MG63 (cell line): ENCODE measurements at regions not wholly inside any gene's neighbourhood (a gene's known extent, or its start where the extent isn't known, plus 50 kb on each side); places are given as distances from the start of the nearest gene placed in this dataset.
A peak's percentile ranks its signal among the peaks of the same experiment; 100 is the strongest.
"Not testable (repeated sequence)": the region's sequence is repeated elsewhere in the genome, so short reads cannot be mapped to it uniquely, and the experiment has no call there.

Experiments
- DNase-seq: peaks from one replicate; pipeline ENCODE4 v3.0.0-alpha.2; 2020
- H3K27me3 ChIP-seq: fragments of 250-450 bp; sonication (Bioruptor Pico); 2 replicates; pipeline ENCODE4 v1.5.1; 2020; ENCODE audit warnings: mild to moderate bottlenecking, moderate library complexity
- H3K36me3 ChIP-seq: fragments of 250-450 bp; sonication (Bioruptor Pico); 2 replicates; pipeline ENCODE4 v1.5.1; 2020; ENCODE audit warnings: mild to moderate bottlenecking, moderate library complexity
- H3K4me3 ChIP-seq: fragments of 250-450 bp; sonication (Bioruptor Pico); 2 replicates; pipeline ENCODE4 v1.5.1; 2020; ENCODE audit warnings: mild to moderate bottlenecking, moderate library complexity
- H3K9me3 ChIP-seq: fragments of 250-450 bp; sonication (Bioruptor Pico); 2 replicates; pipeline ENCODE4 v1.5.1; 2020; ENCODE audit warnings: mild to moderate bottlenecking, moderate library complexity

DNA sequence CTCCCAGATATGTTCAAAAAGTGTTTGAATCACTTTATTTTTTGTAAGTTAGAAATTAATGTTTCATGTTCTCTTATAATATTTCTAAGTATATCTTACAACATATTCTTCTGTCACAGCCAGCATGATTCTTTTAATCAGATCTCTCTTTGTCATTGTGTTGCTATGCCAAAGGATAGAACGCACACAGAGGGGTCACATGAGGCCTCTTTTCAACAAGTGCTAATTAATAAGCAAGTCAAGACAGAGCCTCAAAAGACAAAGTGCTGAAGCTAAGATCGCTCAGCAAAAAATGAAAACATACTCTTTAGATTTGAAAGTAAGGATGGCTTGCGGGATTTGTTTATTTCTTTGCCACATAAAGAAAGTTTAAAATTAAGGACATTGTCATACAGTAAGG is 508.8 kb upstream of the PTCHD4 start:
- no peak for DNase-seq
- H3K9me3 ChIP-seq = peaks cover 6% of the 10 kb centered on the region
- no peaks in the 10 kb centered on the region for H3K36me3 ChIP-seq
- H3K4me3 ChIP-seq = no peak overlapping the region
- H3K27me3 ChIP-seq = no peaks in the 10 kb centered on the region

GRCh38 chr6:48615041-48615440 is 504.0 kb upstream of the PTCHD4 start:
- no peaks in the 10 kb centered on the region for H3K27me3 ChIP-seq
- H3K9me3 ChIP-seq = peaks cover 6% of the 10 kb centered on the region
- H3K4me3 ChIP-seq = no peak overlapping the region
- no peaks in the 10 kb centered on the region for H3K36me3 ChIP-seq
- DNase-seq = no peak

GRCh38 chr6:48614326-48614725 is 503.3 kb upstream of the PTCHD4 start:
- H3K9me3 ChIP-seq = peaks cover 8% of the 10 kb centered on the region
- DNase-seq = no peak
- no peaks in the 10 kb centered on the region for H3K36me3 ChIP-seq
- no peaks in the 10 kb centered on the region for H3K27me3 ChIP-seq
- no peak overlapping the region for H3K4me3 ChIP-seq

GRCh38 chr6:48613231-48613949 is 502.4 kb upstream of the PTCHD4 start:
- no peak for DNase-seq
- Histone ChIP-seq H3K4me3 (no peak overlapping the region), H3K27me3 (no peaks in the 10 kb centered on the region), H3K9me3 (peaks cover 11% of the 10 kb centered on the region), H3K36me3 (no peaks in the 10 kb centered on the region)

DNA sequence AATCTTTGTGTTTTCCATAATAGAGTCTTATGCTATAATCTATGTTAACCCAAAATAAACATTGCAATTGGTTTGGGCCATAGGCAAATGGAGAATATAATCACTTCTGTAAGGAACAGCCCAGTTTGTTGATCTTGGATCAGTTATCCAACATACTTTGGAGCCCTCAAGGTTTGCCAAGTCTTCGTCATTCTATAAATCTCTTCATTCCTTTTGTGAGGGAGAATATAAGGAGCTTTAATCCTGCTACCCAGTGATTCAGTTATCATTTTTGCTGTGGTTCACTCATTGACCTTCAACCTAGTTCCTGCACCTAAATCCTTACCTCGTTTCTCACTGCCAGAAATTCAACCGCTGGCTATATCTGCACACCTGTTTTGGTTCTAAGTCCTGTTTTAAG is 500.3 kb upstream of the PTCHD4 start:
- no peaks in the 10 kb centered on the region for H3K27me3 ChIP-seq
- no peak overlapping the region for H3K4me3 ChIP-seq
- DNase-seq = peak; percentile 31
- H3K36me3 ChIP-seq = no peaks in the 10 kb centered on the region
- H3K9me3 ChIP-seq = peaks cover 5% of the 10 kb centered on the region; the same call in 1 of the 2 replicates

GRCh38 chr6:48610846-48611245 is 499.8 kb upstream of the PTCHD4 start:
- H3K27me3 ChIP-seq = no peaks in the 10 kb centered on the region
- DNase-seq = no peak
- no peaks in the 10 kb centered on the region for H3K36me3 ChIP-seq
- peaks cover 5% of the 10 kb centered on the region; the same call in 1 of the 2 replicates for H3K9me3 ChIP-seq
- H3K4me3 ChIP-seq = no peak overlapping the region

- no peak for DNase-seq
- Histone ChIP-seq H3K4me3 (no peak overlapping the region), H3K9me3 (peaks cover 5% of the 10 kb centered on the region; the same call in 1 of the 2 replicates), H3K36me3 (no peaks in the 10 kb centered on the region), H3K27me3 (no peaks in the 10 kb centered on the region)
Measured at GRCh38 chr6:48606618-48607017, 495.6 kb upstream of the PTCHD4 start.

- H3K36me3 ChIP-seq = no peaks in the 10 kb centered on the region
- no peaks in the 10 kb centered on the region for H3K9me3 ChIP-seq
- H3K4me3 ChIP-seq = no peak overlapping the region
- no peak for DNase-seq
- no peaks in the 10 kb centered on the region for H3K27me3 ChIP-seq
Measured at GRCh38 chr6:48597951-48598350, 487.0 kb upstream of the PTCHD4 start.

- Histone ChIP-seq H3K27me3 (no peaks in the 10 kb centered on the region), H3K9me3 (no peaks in the 10 kb centered on the region; the same call in 1 of the 2 replicates), H3K36me3 (no peaks in the 10 kb centered on the region), H3K4me3 (no peak overlapping the region)
- no peak for DNase-seq
Measured at GRCh38 chr6:48596830-48597229, 485.8 kb upstream of the PTCHD4 start.

- DNase-seq, H3K9me3 ChIP-seq, H3K27me3 ChIP-seq, H3K4me3 ChIP-seq, H3K36me3 ChIP-seq: not testable (repeated sequence)
Measured at GRCh38 chr6:48591158-48591557, 480.2 kb upstream of the PTCHD4 start.

- Histone ChIP-seq H3K27me3 (no peaks in the 10 kb centered on the region), H3K9me3 (peaks cover under 1% of the 10 kb centered on the region; the same call in 1 of the 2 replicates), H3K4me3 (no peak overlapping the region), H3K36me3 (no peaks in the 10 kb centered on the region)
- no peak for DNase-seq
Measured at GRCh38 chr6:48584846-48585245, 473.8 kb upstream of the PTCHD4 start.

DNA sequence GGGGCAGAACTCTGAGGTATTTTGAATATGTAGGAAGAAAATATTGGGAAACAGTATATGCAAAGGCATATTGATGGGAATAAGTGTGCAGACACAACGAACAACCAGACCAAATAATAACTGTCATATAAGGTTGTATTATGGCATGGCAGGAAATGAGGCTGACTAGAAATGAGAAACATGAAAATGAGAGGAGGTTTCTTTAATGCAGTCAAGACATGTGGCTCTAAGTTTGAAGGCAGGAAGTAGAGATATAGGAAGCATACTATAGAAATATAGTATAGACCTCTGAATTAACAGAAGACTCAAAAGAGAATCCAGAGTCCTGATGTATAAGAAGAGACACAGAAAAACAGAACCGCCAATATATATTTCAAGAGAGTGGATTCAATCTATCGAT is 459.7 kb upstream of the PTCHD4 start:
- Histone ChIP-seq H3K27me3 (no peaks in the 10 kb centered on the region), H3K9me3 (no peaks in the 10 kb centered on the region), H3K4me3 (no peak overlapping the region), H3K36me3 (no peaks in the 10 kb centered on the region)
- no peak for DNase-seq

DNA sequence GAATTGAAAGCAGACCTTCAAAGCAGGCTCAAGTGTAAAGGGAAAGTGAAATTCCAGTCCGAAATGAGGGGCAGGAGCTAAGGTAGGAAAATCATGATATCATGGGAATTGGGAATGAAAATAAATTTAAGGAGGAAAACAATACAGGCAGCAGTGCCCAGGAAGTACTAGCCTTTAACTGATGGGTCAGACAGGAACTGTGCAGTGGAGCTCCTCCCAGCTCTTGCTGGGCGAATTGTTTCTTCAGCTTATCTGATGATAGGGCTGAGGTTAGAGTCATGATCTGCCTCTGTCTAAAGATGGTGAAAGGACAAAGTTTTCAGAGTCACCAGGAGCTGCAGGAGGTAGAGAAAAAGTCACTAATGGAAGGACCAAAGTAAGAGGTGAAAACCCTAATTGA is 457.9 kb upstream of the PTCHD4 start:
- Histone ChIP-seq H3K4me3 (no peak overlapping the region), H3K36me3 (no peaks in the 10 kb centered on the region), H3K27me3 (no peaks in the 10 kb centered on the region), H3K9me3 (no peaks in the 10 kb centered on the region)
- DNase-seq = peak; percentile 4

DNA sequence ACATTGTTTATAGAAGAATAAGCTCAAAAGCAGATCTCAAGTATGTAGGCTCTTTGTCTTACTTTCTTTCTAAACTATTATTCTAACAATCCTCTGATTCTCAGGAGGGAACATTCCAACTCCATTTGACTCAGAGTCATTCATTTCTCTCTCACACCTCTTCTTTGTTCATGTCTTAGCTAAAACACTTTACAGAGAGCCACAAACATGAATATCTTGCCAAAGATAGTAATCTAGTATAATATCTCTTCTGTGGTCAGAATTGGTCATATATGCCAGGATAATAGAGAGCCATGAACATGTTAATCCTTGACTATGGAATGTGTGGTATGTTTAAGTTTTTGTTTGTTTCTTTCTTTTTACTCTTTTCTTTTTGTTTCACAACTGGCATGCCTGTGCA is 456.0 kb upstream of the PTCHD4 start:
- no peak for DNase-seq
- no peaks in the 10 kb centered on the region for H3K27me3 ChIP-seq

DNA sequence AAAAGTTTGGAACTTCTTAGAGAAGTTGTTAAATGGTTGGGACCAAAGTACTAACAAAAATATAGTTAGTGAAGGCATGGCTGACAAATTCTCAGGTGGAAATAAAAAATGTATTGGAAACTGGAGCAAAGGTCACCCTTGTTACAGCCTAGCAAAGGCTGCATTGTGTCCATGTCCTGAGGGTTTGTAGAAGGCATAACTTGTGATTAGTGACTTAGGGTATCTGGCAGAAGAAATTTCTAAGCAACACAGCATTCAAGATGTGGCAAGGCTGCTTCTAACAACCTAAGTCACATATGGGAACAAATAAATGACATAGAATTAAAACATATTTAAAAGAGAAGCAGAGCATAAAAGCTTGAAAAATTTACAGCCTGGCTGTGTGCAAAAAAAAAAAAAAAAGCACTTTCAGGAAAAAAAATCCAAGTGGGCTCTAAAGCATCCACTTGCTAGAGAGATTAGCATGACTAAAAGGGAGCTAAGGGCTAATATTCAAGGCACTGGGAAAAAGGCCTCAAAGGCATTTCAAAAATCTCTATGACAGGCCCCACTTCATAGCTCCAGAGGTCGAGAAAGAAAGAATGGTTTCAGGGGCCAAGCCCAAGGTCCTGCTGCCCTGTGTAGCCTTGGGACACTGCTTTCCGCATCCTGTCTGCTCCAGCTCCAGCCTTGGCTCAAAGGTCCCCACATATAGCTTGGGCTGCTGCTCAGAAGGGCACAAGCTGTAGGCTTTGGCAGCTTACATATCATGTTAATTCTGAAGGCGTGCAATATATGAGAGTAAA is 453.2 kb upstream of the PTCHD4 start:
- no peaks in the 10 kb centered on the region for H3K27me3 ChIP-seq
- no peak for DNase-seq
- H3K4me3 ChIP-seq = no peak overlapping the region
- H3K36me3 ChIP-seq = no peaks in the 10 kb centered on the region
- no peaks in the 10 kb centered on the region for H3K9me3 ChIP-seq

More for the DNA sequence above, 456.0 kb upstream of the PTCHD4 start:
- H3K9me3 ChIP-seq = no peaks in the 10 kb centered on the region
- H3K36me3 ChIP-seq = no peaks in the 10 kb centered on the region
- H3K4me3 ChIP-seq = no peak overlapping the region

GRCh38 chr6:48563433-48563832 is 452.4 kb upstream of the PTCHD4 start:
- Histone ChIP-seq H3K4me3 (no peak overlapping the region), H3K9me3 (no peaks in the 10 kb centered on the region), H3K27me3 (no peaks in the 10 kb centered on the region), H3K36me3 (no peaks in the 10 kb centered on the region)
- no peak for DNase-seq

DNA sequence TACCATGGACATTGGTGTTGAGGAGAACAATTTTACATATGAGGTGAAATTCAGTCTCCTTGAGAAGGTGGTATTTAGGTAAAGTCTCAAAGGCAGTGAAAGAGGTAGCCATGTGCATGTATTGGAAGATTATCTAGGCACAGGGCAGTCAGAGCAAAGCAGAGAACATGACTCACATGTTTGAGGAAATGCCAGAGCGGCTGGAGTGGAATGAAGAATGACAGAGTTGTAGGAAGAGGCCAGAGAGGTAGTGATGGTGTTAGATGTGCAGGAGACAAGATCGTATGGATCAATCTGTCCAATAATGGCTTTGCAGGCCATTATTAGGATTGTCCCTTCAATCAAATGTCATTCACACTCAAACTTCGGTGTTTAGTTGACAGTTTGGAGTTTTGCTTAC is 449.4 kb upstream of the PTCHD4 start:
- Histone ChIP-seq H3K27me3 (no peaks in the 10 kb centered on the region), H3K4me3 (no peak overlapping the region), H3K9me3 (no peaks in the 10 kb centered on the region), H3K36me3 (no peaks in the 10 kb centered on the region)
- peak; percentile 63 for DNase-seq
